SK-N-SH (cell line): ENCODE measurements at regions not wholly inside any gene's neighbourhood (a gene's known extent, or its start where the extent isn't known, plus 50 kb on each side); places are given as distances from the start of the nearest gene placed in this dataset.

ENCODE experiments used
- FOSL2 ChIP-seq: IDR thresholded peaks from 2 replicates; pipeline ENCODE4 v1.4.0; 2012; ENCODE audit warnings: low read depth, mild to moderate bottlenecking, moderate library complexity, borderline replicate concordance
- FOXM1 ChIP-seq: IDR thresholded peaks from 2 replicates; pipeline ENCODE4 v1.4.0; 2012; ENCODE audit warnings: low read depth, mild to moderate bottlenecking
- JUND ChIP-seq: IDR thresholded peaks from 2 replicates; pipeline ENCODE4 v1.4.0; 2012
- MEF2A ChIP-seq: IDR thresholded peaks from 2 replicates; pipeline ENCODE4 v1.4.0; 2012; ENCODE audit warnings: low read depth, borderline replicate concordance
- RFX5 ChIP-seq: IDR thresholded peaks from 2 replicates; pipeline ENCODE4 v1.6.1; 2012; ENCODE audit warnings: mild to moderate bottlenecking, improper control_type of control experiment, low read length
- TAF1 ChIP-seq: IDR thresholded peaks from 2 replicates; pipeline ENCODE4 v1.6.1; 2012; ENCODE audit warnings: low read depth, mild to moderate bottlenecking, low read length, moderate library complexity, borderline replicate concordance
- TCF12 ChIP-seq: IDR thresholded peaks from 2 replicates; pipeline ENCODE4 v1.4.0; 2012
- TF ChIP-seq, protein P1 (sequence below): fragments of 200-600 bp; sonication (generic); IDR thresholded peaks from 2 replicates; pipeline ENCODE4 v1.6.1; 2017; ENCODE audit warnings: antibody characterized with exemption, mild to moderate bottlenecking, moderate library complexity
- TF ChIP-seq, protein P2 (sequence below): IDR thresholded peaks from 2 replicates; pipeline ENCODE4; 2012
- TF ChIP-seq, protein P3 (sequence below): IDR thresholded peaks from 2 replicates; pipeline ENCODE4 v1.6.1; 2012; ENCODE audit warnings: mild to moderate bottlenecking, low read depth, low read length, moderate library complexity

DNA sequence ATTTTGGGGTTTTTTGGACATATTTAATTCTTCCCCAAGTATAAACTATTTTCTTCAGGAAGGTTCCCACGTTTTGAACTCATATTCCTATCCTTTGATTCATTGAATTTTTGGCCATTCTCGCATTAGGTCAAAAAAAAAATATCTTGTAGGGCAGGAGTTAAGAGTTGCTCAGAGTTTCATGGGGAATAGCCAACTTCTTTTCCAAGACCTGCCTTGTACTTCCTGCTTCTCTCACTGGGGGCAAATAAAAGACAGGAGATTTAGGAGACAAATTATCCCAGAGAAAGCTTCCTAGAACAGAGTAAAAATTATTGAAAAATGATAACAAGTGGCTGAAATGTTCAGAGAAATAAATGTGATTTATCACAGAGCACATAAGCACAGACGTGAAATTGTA is 55.2 kb upstream of the BCL11A start:
- TF ChIP-seq, protein P1, sequence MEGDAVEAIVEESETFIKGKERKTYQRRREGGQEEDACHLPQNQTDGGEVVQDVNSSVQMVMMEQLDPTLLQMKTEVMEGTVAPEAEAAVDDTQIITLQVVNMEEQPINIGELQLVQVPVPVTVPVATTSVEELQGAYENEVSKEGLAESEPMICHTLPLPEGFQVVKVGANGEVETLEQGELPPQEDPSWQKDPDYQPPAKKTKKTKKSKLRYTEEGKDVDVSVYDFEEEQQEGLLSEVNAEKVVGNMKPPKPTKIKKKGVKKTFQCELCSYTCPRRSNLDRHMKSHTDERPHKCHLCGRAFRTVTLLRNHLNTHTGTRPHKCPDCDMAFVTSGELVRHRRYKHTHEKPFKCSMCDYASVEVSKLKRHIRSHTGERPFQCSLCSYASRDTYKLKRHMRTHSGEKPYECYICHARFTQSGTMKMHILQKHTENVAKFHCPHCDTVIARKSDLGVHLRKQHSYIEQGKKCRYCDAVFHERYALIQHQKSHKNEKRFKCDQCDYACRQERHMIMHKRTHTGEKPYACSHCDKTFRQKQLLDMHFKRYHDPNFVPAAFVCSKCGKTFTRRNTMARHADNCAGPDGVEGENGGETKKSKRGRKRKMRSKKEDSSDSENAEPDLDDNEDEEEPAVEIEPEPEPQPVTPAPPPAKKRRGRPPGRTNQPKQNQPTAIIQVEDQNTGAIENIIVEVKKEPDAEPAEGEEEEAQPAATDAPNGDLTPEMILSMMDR, result no peak
- no peak for TF ChIP-seq FOXM1
- no peak for TF ChIP-seq JUND
- TF ChIP-seq, protein P2, sequence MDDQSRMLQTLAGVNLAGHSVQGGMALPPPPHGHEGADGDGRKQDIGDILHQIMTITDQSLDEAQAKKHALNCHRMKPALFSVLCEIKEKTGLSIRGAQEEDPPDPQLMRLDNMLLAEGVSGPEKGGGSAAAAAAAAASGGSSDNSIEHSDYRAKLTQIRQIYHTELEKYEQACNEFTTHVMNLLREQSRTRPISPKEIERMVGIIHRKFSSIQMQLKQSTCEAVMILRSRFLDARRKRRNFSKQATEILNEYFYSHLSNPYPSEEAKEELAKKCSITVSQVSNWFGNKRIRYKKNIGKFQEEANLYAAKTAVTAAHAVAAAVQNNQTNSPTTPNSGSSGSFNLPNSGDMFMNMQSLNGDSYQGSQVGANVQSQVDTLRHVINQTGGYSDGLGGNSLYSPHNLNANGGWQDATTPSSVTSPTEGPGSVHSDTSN, result no peak
- no peak for TF ChIP-seq TCF12
- no peak for TF ChIP-seq RFX5
- no peak for TF ChIP-seq TAF1
- no peak for TF ChIP-seq MEF2A
- TF ChIP-seq, protein P3, sequence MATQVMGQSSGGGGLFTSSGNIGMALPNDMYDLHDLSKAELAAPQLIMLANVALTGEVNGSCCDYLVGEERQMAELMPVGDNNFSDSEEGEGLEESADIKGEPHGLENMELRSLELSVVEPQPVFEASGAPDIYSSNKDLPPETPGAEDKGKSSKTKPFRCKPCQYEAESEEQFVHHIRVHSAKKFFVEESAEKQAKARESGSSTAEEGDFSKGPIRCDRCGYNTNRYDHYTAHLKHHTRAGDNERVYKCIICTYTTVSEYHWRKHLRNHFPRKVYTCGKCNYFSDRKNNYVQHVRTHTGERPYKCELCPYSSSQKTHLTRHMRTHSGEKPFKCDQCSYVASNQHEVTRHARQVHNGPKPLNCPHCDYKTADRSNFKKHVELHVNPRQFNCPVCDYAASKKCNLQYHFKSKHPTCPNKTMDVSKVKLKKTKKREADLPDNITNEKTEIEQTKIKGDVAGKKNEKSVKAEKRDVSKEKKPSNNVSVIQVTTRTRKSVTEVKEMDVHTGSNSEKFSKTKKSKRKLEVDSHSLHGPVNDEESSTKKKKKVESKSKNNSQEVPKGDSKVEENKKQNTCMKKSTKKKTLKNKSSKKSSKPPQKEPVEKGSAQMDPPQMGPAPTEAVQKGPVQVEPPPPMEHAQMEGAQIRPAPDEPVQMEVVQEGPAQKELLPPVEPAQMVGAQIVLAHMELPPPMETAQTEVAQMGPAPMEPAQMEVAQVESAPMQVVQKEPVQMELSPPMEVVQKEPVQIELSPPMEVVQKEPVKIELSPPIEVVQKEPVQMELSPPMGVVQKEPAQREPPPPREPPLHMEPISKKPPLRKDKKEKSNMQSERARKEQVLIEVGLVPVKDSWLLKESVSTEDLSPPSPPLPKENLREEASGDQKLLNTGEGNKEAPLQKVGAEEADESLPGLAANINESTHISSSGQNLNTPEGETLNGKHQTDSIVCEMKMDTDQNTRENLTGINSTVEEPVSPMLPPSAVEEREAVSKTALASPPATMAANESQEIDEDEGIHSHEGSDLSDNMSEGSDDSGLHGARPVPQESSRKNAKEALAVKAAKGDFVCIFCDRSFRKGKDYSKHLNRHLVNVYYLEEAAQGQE, result no peak
- no peak for TF ChIP-seq FOSL2
